Ascending aorta (tissue), 2 donors: ENCODE measurements at regions not wholly inside any gene's neighbourhood (a gene's known extent, or its start where the extent isn't known, plus 50 kb on each side); places are given as distances from the start of the nearest gene placed in this dataset.

ENCODE experiments used
- DNase-seq, 2 donors: peaks; one replicate each; pipeline ENCODE4 v3.0.0-alpha.2; 2019; ENCODE audit warnings: low spot score in 2 of 2
- H3K27ac ChIP-seq, 2 donors: fragments of 200-600 bp; sonication (generic); one replicate each; pipeline ENCODE4 v1.5.1; 2016 to 2017; ENCODE audit warnings: mild to moderate bottlenecking in 1 of 2
- H3K27me3 ChIP-seq: fragments of 200-600 bp; sonication (generic); one replicate; pipeline ENCODE4 v1.5.1; 2017
- H3K36me3 ChIP-seq, 2 donors: fragments of 200-600 bp; sonication (generic); one replicate each; pipeline ENCODE4 v1.5.1; 2016
- H3K4me1 ChIP-seq, 2 donors: fragments of 200-600 bp; sonication (generic); one replicate each; pipeline ENCODE4 v1.5.1; 2016 to 2017; ENCODE audit warnings: mild to moderate bottlenecking in 1 of 2
- H3K4me3 ChIP-seq, 2 donors: fragments of 200-600 bp; sonication (generic); one replicate each; pipeline ENCODE4 v1.5.1; 2016 to 2017; ENCODE audit warnings: mild to moderate bottlenecking in 1 of 2
- H3K9me3 ChIP-seq, 2 donors: fragments of 200-600 bp; sonication (generic); one replicate each; pipeline ENCODE4 v1.5.1; 2016
- intact Hi-C: fragments of 100-400 bp; cut with DNase I; formaldehyde crosslinking; loops from one replicate; pipeline ENCODE4 v1.15.1; 2023
- TF ChIP-seq, protein P1 (sequence below), 3 experiments: fragments of 200-600 bp in 2 of 3; fragments of 450-650 bp in 1 of 3; sonication (generic) in 2 of 3; IDR thresholded peaks; one replicate each; pipeline ENCODE4 v1.5.1; 2016 to 2019; ENCODE audit warnings: antibody characterized with exemption in 3 of 3, mild to moderate bottlenecking in 1 of 3, moderate library complexity in 1 of 3

DNA sequence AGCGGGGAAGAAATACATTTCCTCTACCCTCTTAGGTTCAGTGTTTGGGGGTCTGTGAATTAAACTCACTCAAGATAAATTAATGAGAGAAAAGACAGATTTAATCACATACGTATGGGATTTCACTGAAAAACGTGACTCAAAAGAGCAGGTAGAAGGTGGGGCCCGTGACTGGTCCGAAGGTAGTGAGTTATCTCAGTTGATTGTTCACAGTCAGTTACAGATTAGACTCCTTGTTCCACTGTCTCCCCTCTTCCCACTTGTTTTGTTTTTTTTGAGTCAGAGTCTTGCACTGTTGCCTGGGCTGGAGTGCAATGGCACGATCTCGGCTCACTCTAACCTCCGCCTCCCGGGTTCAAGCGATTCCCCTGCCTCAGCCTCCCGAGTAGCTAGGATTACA, 301.2 kb downstream of the SEC14L1 start:
- H3K4me1 ChIP-seq: peaks cover 2 to 28% of the 10 kb centered on the region in 2 donors
- H3K27ac ChIP-seq: no peak overlapping the region
- no peaks in the 10 kb centered on the region for H3K36me3 ChIP-seq
- no peaks in the 10 kb centered on the region for H3K27me3 ChIP-seq
- no peak for DNase-seq
- no peak overlapping the region for H3K4me3 ChIP-seq
- no peaks in the 10 kb centered on the region for H3K9me3 ChIP-seq
- TF ChIP-seq, protein P1, sequence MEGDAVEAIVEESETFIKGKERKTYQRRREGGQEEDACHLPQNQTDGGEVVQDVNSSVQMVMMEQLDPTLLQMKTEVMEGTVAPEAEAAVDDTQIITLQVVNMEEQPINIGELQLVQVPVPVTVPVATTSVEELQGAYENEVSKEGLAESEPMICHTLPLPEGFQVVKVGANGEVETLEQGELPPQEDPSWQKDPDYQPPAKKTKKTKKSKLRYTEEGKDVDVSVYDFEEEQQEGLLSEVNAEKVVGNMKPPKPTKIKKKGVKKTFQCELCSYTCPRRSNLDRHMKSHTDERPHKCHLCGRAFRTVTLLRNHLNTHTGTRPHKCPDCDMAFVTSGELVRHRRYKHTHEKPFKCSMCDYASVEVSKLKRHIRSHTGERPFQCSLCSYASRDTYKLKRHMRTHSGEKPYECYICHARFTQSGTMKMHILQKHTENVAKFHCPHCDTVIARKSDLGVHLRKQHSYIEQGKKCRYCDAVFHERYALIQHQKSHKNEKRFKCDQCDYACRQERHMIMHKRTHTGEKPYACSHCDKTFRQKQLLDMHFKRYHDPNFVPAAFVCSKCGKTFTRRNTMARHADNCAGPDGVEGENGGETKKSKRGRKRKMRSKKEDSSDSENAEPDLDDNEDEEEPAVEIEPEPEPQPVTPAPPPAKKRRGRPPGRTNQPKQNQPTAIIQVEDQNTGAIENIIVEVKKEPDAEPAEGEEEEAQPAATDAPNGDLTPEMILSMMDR (IDR thresholded peaks at IDR 0.05): no peak
- intact Hi-C loops: no loop called here

- H3K4me3 ChIP-seq: no peak overlapping the region
- H3K36me3 ChIP-seq: no peaks in the 10 kb centered on the region
- H3K27ac ChIP-seq: no peak overlapping the region
- peaks cover 0 to 17% of the 10 kb centered on the region in 2 donors for H3K4me1 ChIP-seq
- H3K27me3 ChIP-seq: no peaks in the 10 kb centered on the region
- no peak for DNase-seq
- TF ChIP-seq, protein P1 (IDR thresholded peaks at IDR 0.05): no peak
- intact Hi-C loops: no loop called here
- H3K9me3 ChIP-seq: no peaks in the 10 kb centered on the region
Observed at GRCh38 chr17:77442976-77443747, 302.4 kb downstream of the SEC14L1 start.

GRCh38 chr17:77443748-77444260, 303.0 kb downstream of the SEC14L1 start:
- TF ChIP-seq, protein P1 (IDR thresholded peaks at IDR 0.05): no peak
- no peak overlapping the region for H3K4me3 ChIP-seq
- H3K9me3 ChIP-seq: no peaks in the 10 kb centered on the region
- no peaks in the 10 kb centered on the region for H3K27me3 ChIP-seq
- H3K4me1 ChIP-seq: peaks cover 0 to 17% of the 10 kb centered on the region in 2 donors
- intact Hi-C loops: no loop called here
- H3K27ac ChIP-seq: no peak overlapping the region
- H3K36me3 ChIP-seq: no peaks in the 10 kb centered on the region
- no peak for DNase-seq

GRCh38 chr17:77444628-77444983, 303.8 kb downstream of the SEC14L1 start:
- no peak for DNase-seq
- H3K27ac ChIP-seq: peak overlapping the region; percentile 45 to 46
- H3K27me3 ChIP-seq: no peaks in the 10 kb centered on the region
- peaks cover 0 to 11% of the 10 kb centered on the region in 2 donors for H3K4me1 ChIP-seq
- intact Hi-C loops: no loop called here
- H3K36me3 ChIP-seq: no peaks in the 10 kb centered on the region
- TF ChIP-seq, protein P1 (IDR thresholded peaks at IDR 0.05): no peak
- H3K4me3 ChIP-seq: no peak overlapping the region
- no peaks in the 10 kb centered on the region for H3K9me3 ChIP-seq

GRCh38 chr17:77444984-77445759, 304.4 kb downstream of the SEC14L1 start:
- TF ChIP-seq, protein P1 (IDR thresholded peaks at IDR 0.05): no peak
- peak overlapping the region; percentile 45 to 46 for H3K27ac ChIP-seq

More at GRCh38 chr17:77444984-77445759, 304.4 kb downstream of the SEC14L1 start:
- intact Hi-C loops: no loop called here
- Histone ChIP-seq H3K4me1 (peaks cover 4 to 9% of the 10 kb centered on the region in 2 donors), H3K27me3 (no peaks in the 10 kb centered on the region), H3K9me3 (no peaks in the 10 kb centered on the region), H3K36me3 (no peaks in the 10 kb centered on the region), H3K4me3 (no peak overlapping the region)
- no peak for DNase-seq
